ENCODE measurements at regions not wholly inside any gene's neighbourhood (a gene's known extent, or its start where the extent isn't known, plus 50 kb on each side); places are given as distances from the start of the nearest gene placed in this dataset.

GRCh38 chr4:152240232-152240631, 295.7 kb downstream of the FBXW7 start:
- TF ChIP-seq, protein P1, sequence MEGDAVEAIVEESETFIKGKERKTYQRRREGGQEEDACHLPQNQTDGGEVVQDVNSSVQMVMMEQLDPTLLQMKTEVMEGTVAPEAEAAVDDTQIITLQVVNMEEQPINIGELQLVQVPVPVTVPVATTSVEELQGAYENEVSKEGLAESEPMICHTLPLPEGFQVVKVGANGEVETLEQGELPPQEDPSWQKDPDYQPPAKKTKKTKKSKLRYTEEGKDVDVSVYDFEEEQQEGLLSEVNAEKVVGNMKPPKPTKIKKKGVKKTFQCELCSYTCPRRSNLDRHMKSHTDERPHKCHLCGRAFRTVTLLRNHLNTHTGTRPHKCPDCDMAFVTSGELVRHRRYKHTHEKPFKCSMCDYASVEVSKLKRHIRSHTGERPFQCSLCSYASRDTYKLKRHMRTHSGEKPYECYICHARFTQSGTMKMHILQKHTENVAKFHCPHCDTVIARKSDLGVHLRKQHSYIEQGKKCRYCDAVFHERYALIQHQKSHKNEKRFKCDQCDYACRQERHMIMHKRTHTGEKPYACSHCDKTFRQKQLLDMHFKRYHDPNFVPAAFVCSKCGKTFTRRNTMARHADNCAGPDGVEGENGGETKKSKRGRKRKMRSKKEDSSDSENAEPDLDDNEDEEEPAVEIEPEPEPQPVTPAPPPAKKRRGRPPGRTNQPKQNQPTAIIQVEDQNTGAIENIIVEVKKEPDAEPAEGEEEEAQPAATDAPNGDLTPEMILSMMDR (IDR thresholded peaks at IDR 0.05): no peak
- no peak for TF ChIP-seq POLR2A (IDR thresholded peaks at IDR 0.05)
